H1 (cell line): ENCODE measurements at regions not wholly inside any gene's neighbourhood (a gene's known extent, or its start where the extent isn't known, plus 50 kb on each side); places are given as distances from the start of the nearest gene placed in this dataset.

ENCODE experiments used
- CTCF ChIA-PET: fragments of 300-600 bp; sonication (Branson Sonifier 250); formaldehyde crosslinking; loops from one replicate; lab custom pipeline; 2021; ENCODE audit not compliant: partially characterized antibody; lab: Charles Lee
- POLR2A ChIA-PET: fragments of 300-600 bp; sonication (Branson Sonifier 250); formaldehyde crosslinking; loops from one replicate; lab custom pipeline; 2021; ENCODE audit warnings: inconsistent platforms; ENCODE audit not compliant: partially characterized antibody; lab: Charles Lee
- DNase-seq, 2 experiments: peaks; one replicate each; pipeline versions ENCODE4 v3.0.0 to v3.0.0-alpha.2; 2010 to 2022; ENCODE audit warnings: low spot score in 2 of 2, low read depth in 1 of 2, mixed read lengths in 1 of 2
- FAIRE-seq: peaks from 2 replicates; lab custom pipeline; 2011; peaks lifted over from hg19 to GRCh38; lab: Jason Lieb, UNC
- H2AFZ ChIP-seq: 2 replicates; pipeline ENCODE4 v1.8.1; 2012; ENCODE audit warnings: low read length, inconsistent platforms
- H2AK5ac ChIP-seq: 2 replicates; pipeline ENCODE4 v1.6.1; 2013; ENCODE audit warnings: low read depth, low read length
- H2BK120ac ChIP-seq: replicated peaks from 2 replicates; pipeline ENCODE3; 2013; ENCODE audit warnings: low read depth, low read length, inconsistent platforms
- H2BK12ac ChIP-seq: 2 replicates; pipeline ENCODE4 v1.6.1; 2013; ENCODE audit warnings: low read depth, low read length
- H2BK15ac ChIP-seq: 2 replicates; pipeline ENCODE4 v1.6.1; 2013; ENCODE audit warnings: low read length
- H2BK20ac ChIP-seq: 2 replicates; pipeline ENCODE4 v1.6.1; 2013; ENCODE audit warnings: low read length
- H2BK5ac ChIP-seq: 2 replicates; pipeline ENCODE4 v1.6.1; 2013; ENCODE audit warnings: low read depth, low read length
- H3K14ac ChIP-seq: 2 replicates; pipeline ENCODE4 v1.6.1; 2013; ENCODE audit warnings: inconsistent platforms; ENCODE audit not compliant: insufficient read length
- H3K18ac ChIP-seq: 2 replicates; pipeline ENCODE4 v1.6.1; 2013; ENCODE audit warnings: low read length; ENCODE audit errors: extremely low read depth
- H3K23ac ChIP-seq: 2 replicates; pipeline ENCODE4 v1.6.1; 2013; ENCODE audit warnings: inconsistent platforms; ENCODE audit not compliant: insufficient read length
- H3K23me2 ChIP-seq: 2 replicates; pipeline ENCODE4 v1.6.1; 2013; ENCODE audit warnings: low read depth, low read length
- H3K27ac ChIP-seq: 2 replicates; pipeline ENCODE4 v1.6.1; 2011; ENCODE audit warnings: low read depth, low read length, inconsistent platforms
- H3K27me3 ChIP-seq, 4 experiments: replicated peaks in 1 of 4; 1 replicate in 1 of 4; 2 replicates in 3 of 4; pipeline versions ENCODE4 v1.6.1 to v1.8.1; 2011 to 2013; ENCODE audit warnings: low read length in 3 of 4, mild to moderate bottlenecking in 3 of 4, inconsistent platforms in 2 of 4, mixed read lengths in 2 of 4, moderate library complexity in 1 of 4; ENCODE audit not compliant: control insufficient read depth in 3 of 4, insufficient read depth in 3 of 4; ENCODE audit errors: extremely low read depth in 1 of 4
- H3K36me3 ChIP-seq, 4 experiments: 2 replicates each; pipeline versions ENCODE4 v1.6.1 to v1.8.1; 2011 to 2013; ENCODE audit warnings: mild to moderate bottlenecking in 4 of 4, low read length in 3 of 4, moderate library complexity in 2 of 4, control low read depth in 1 of 4, inconsistent platforms in 1 of 4; ENCODE audit not compliant: insufficient read depth in 4 of 4, control insufficient read depth in 2 of 4
- H3K4ac ChIP-seq: replicated peaks from 2 replicates; pipeline ENCODE3; 2013; ENCODE audit warnings: low read length, low read depth, mixed read lengths, inconsistent platforms; ENCODE audit not compliant: insufficient read length
- H3K4me1 ChIP-seq, 4 experiments: replicated peaks in 1 of 4; 1 replicate in 1 of 4; 2 replicates in 3 of 4; pipeline versions ENCODE4 v1.6.1 to v1.8.1; 2011 to 2013; ENCODE audit warnings: low read length in 3 of 4, inconsistent platforms in 2 of 4, mixed read lengths in 1 of 4; ENCODE audit not compliant: insufficient read depth in 4 of 4, control insufficient read depth in 3 of 4
- H3K4me2 ChIP-seq, 2 experiments: 2 replicates each; pipeline versions ENCODE4 v1.6.1 to v1.8.1; 2011 to 2013; ENCODE audit warnings: low read depth in 2 of 2, low read length in 2 of 2, control low read depth in 1 of 2, inconsistent platforms in 1 of 2, mild to moderate bottlenecking in 1 of 2; ENCODE audit not compliant: insufficient read depth in 1 of 2
- H3K4me3 ChIP-seq, 4 experiments: fragments of 200-600, 300-600 bp in 1 of 4; sonication (generic), shearing (Covaris generic), sonication (Bioruptor Twin) in 1 of 4; 2 replicates each; pipeline versions ENCODE4 v1.5.1 to v1.8.1; 2011 to 2016; ENCODE audit warnings: low read length in 4 of 4, low read depth in 3 of 4, control low read depth in 2 of 4, inconsistent platforms in 2 of 4, mild to moderate bottlenecking in 2 of 4, mixed read lengths in 1 of 4, moderate library complexity in 1 of 4; ENCODE audit not compliant: insufficient read depth in 2 of 4; ENCODE audit errors: extremely low read depth in 1 of 4
- H3K56ac ChIP-seq: replicated peaks from 2 replicates; pipeline ENCODE3; 2013; ENCODE audit warnings: low read depth, mild to moderate bottlenecking, mixed read lengths, low read length, inconsistent platforms; ENCODE audit not compliant: insufficient read length
- H3K79me1 ChIP-seq: 2 replicates; pipeline ENCODE4 v1.6.1; 2013; ENCODE audit warnings: low read depth, low read length, control low read depth
- H3K79me2 ChIP-seq, 2 experiments: 2 replicates each; pipeline versions ENCODE4 v1.6.1 to v1.8.1; 2012 to 2013; ENCODE audit warnings: low read length in 2 of 2, mild to moderate bottlenecking in 2 of 2, inconsistent platforms in 1 of 2; ENCODE audit not compliant: insufficient read depth in 2 of 2, control insufficient read depth in 1 of 2
- H3K9ac ChIP-seq, 4 experiments: replicated peaks in 1 of 4; 1 replicate in 1 of 4; 2 replicates in 3 of 4; pipeline versions ENCODE4 v1.6.1 to v1.8.1; 2011 to 2013; ENCODE audit warnings: low read depth in 3 of 4, low read length in 3 of 4, control low read depth in 2 of 4, mild to moderate bottlenecking in 2 of 4, moderate library complexity in 2 of 4, inconsistent platforms in 1 of 4; ENCODE audit errors: extremely low read depth in 1 of 4
- H3K9me3 ChIP-seq, 2 experiments: 2 replicates each; pipeline versions ENCODE4 v1.6.1 to v1.8.1; 2012 to 2013; ENCODE audit warnings: mild to moderate bottlenecking in 2 of 2, moderate library complexity in 2 of 2, control low read depth in 1 of 2, inconsistent platforms in 1 of 2, low read depth in 1 of 2, low read length in 1 of 2, mixed read lengths in 1 of 2; ENCODE audit not compliant: insufficient read depth in 2 of 2
- H4K20me1 ChIP-seq, 2 experiments: replicated peaks in 1 of 2; 2 replicates each; pipeline versions ENCODE3 to v1.8.1; 2011 to 2013; ENCODE audit warnings: inconsistent platforms in 2 of 2, low read length in 2 of 2, mild to moderate bottlenecking in 1 of 2; ENCODE audit not compliant: insufficient read depth in 2 of 2, control insufficient read depth in 1 of 2
- H4K5ac ChIP-seq: 2 replicates; pipeline ENCODE4 v1.6.1; 2013; ENCODE audit warnings: low read length, low read depth, mixed read lengths, inconsistent platforms; ENCODE audit not compliant: insufficient read length
- H4K8ac ChIP-seq: 2 replicates; pipeline ENCODE4 v1.8.0; 2013; ENCODE audit warnings: mild to moderate bottlenecking, moderate library complexity, low read length, inconsistent platforms; ENCODE audit not compliant: insufficient read depth; ENCODE audit errors: extremely low read depth
- H4K91ac ChIP-seq: replicated peaks from 2 replicates; pipeline ENCODE3; 2013; ENCODE audit warnings: low read length, mixed read lengths, inconsistent platforms; ENCODE audit not compliant: insufficient read length
- ATF3 ChIP-seq: IDR thresholded peaks from 2 replicates; pipeline ENCODE4 v1.6.1; 2011; ENCODE audit warnings: low read depth, mild to moderate bottlenecking, low read length; ENCODE audit not compliant: insufficient read depth
- CHD1 ChIP-seq: IDR thresholded peaks from 2 replicates; pipeline ENCODE4 v1.6.1; 2012; ENCODE audit warnings: low read depth, low read length, improper control_type of control experiment
- CTCF ChIP-seq, 3 experiments: IDR thresholded peaks; 1 replicate in 2 of 3; 2 replicates in 1 of 3; pipeline versions ENCODE4 v1.5.1 to v1.6.1; 2011; ENCODE audit warnings: low read length in 3 of 3, mild to moderate bottlenecking in 3 of 3, inconsistent platforms in 2 of 3, low read depth in 1 of 3, moderate library complexity in 1 of 3; ENCODE audit not compliant: insufficient read depth in 1 of 3; ENCODE audit errors: control extremely low read depth in 1 of 3
- EGR1 ChIP-seq: IDR thresholded peaks from 2 replicates; pipeline ENCODE4 v1.6.1; 2011; ENCODE audit warnings: low read depth, low read length, borderline replicate concordance
- EP300 ChIP-seq, 2 experiments: IDR thresholded peaks; 1 replicate in 1 of 2; 2 replicates in 1 of 2; pipeline ENCODE4 v1.6.1; 2011 to 2012; ENCODE audit warnings: low read depth in 2 of 2, low read length in 2 of 2, mild to moderate bottlenecking in 2 of 2, borderline replicate concordance in 1 of 2, inconsistent platforms in 1 of 2, moderate library complexity in 1 of 2
- MAX ChIP-seq: IDR thresholded peaks from 2 replicates; pipeline ENCODE4 v1.6.1; 2012; ENCODE audit warnings: inconsistent platforms
- SIX5 ChIP-seq: IDR thresholded peaks from 2 replicates; pipeline ENCODE4 v1.6.1; 2011; ENCODE audit warnings: mild to moderate bottlenecking, low read depth, low read length
- SUZ12 ChIP-seq: fragments of 200-600 bp; sonication (generic); IDR thresholded peaks from 2 replicates; pipeline ENCODE4 v1.6.1; 2012; ENCODE audit warnings: mild to moderate bottlenecking, inconsistent platforms, low read length, moderate library complexity, mixed read lengths
- TEAD4 ChIP-seq: IDR thresholded peaks from 2 replicates; pipeline ENCODE4 v1.6.1; 2012; ENCODE audit warnings: low read depth, low read length, inconsistent platforms, mixed read lengths
- YY1 ChIP-seq: IDR thresholded peaks from 2 replicates; pipeline ENCODE4 v1.6.1; 2011; ENCODE audit warnings: low read depth, mild to moderate bottlenecking, low read length
- WGBS, 2 experiments: shearing (Covaris generic) in 1 of 2; methylation state at CpG; one replicate each; pipeline versions ENCODE4 v1.1.6 to v1.1.7; 2013 to 2015; ENCODE audit warnings: low lambda C conversion rate in 2 of 2, mixed read lengths in 2 of 2, inconsistent platforms in 1 of 2, low coverage in 1 of 2, missing lambda C conversion rate in 1 of 2; ENCODE audit not compliant: insufficient replicate concordance in 2 of 2, insufficient coverage in 1 of 2, insufficient read length in 1 of 2; ENCODE audit errors: extremely low coverage in 1 of 2, missing lambda C conversion rate in 1 of 2; 5-methylcytosine and 5-hydroxymethylcytosine counted together

GRCh38 chrX:117458243-117458968, 658.2 kb downstream of the KLHL13 start:
- H3K56ac ChIP-seq = no peak overlapping the region
- no peak overlapping the region for H2BK20ac ChIP-seq
- no peak overlapping the region for H4K5ac ChIP-seq
- no peak overlapping the region for H3K4me3 ChIP-seq
- ChIA-PET CTCF (no interaction called here), POLR2A (no interaction called here)
- H3K27ac ChIP-seq = no peak overlapping the region
- no peak overlapping the region for H2AFZ ChIP-seq
- H3K4me1 ChIP-seq = no peaks in the 10 kb centered on the region
- H2BK5ac ChIP-seq = no peak overlapping the region
- no peak overlapping the region for H3K18ac ChIP-seq
- no peak overlapping the region for H4K91ac ChIP-seq
- no peak overlapping the region for H2BK120ac ChIP-seq
- no peaks in the 10 kb centered on the region for H3K27me3 ChIP-seq
- FAIRE-seq (no peak), DNase-seq (no peak)
- 100% methylated on average over 1 of the region's 1 CpG; no CpG with 5 or more reads in 1 of the 2 experiments for WGBS, 2 experiments
- H3K4ac ChIP-seq = no peak overlapping the region
- no peak overlapping the region for H3K4me2 ChIP-seq
- no peaks in the 10 kb centered on the region for H3K23me2 ChIP-seq
- no peaks in the 10 kb centered on the region for H3K36me3 ChIP-seq
- no peak overlapping the region for H3K23ac ChIP-seq
- no peaks in the 10 kb centered on the region for H3K9me3 ChIP-seq
- H3K9ac ChIP-seq = no peak overlapping the region
- H2BK15ac ChIP-seq = no peak overlapping the region
- no peaks in the 10 kb centered on the region for H4K20me1 ChIP-seq
- no peaks in the 10 kb centered on the region for H3K79me2 ChIP-seq
- no peaks in the 10 kb centered on the region for H3K79me1 ChIP-seq
- H3K14ac ChIP-seq = no peak overlapping the region
- no peak overlapping the region for H2AK5ac ChIP-seq
- H2BK12ac ChIP-seq = no peak overlapping the region
- H4K8ac ChIP-seq = no peak overlapping the region; the same call in 1 of the 2 replicates
- TF ChIP-seq EGR1 (no peak), ATF3 (no peak), YY1 (no peak), SIX5 (no peak), MAX (no peak), EP300 (IDR thresholded peaks at IDR 0.05; ENCODE audit: borderline replicate concordance in 1 of 2, low read depth in 2 of 2, low read length in 2 of 2) (no peak), TEAD4 (no peak), SUZ12 (no peak), CTCF (IDR thresholded peaks at IDR 0.05; ENCODE audit: control extremely low read depth in 1 of 3, insufficient read depth in 1 of 3, low read depth in 1 of 3, low read length in 3 of 3) (no peak), CHD1 (no peak)
